Gastrocnemius medialis (tissue), 4 donors: ENCODE measurements at regions not wholly inside any gene's neighbourhood (a gene's known extent, or its start where the extent isn't known, plus 50 kb on each side); places are given as distances from the start of the nearest gene placed in this dataset.
"Not testable (repeated sequence)": the region's sequence is repeated elsewhere in the genome, so short reads cannot be mapped to it uniquely, and the experiment has no call there.

Experiments used
- ATAC-seq, 2 donors: fragments of 150-250 bp; one replicate each; pipeline ENCODE4 v1.9.1; 2016
- DNase-seq, 2 donors: peaks; one replicate each; pipeline ENCODE4 v3.0.0-alpha.2; 2019
- H3K27ac ChIP-seq, 4 donors: fragments of 200-600 bp; sonication (generic); 1 replicate in 1 of 4; 2 replicates in 3 of 4; pipeline ENCODE4 v1.5.1; 2016 to 2018; ENCODE audit warnings: mild to moderate bottlenecking in 2 of 4, moderate library complexity in 1 of 4
- H3K27me3 ChIP-seq, 3 donors: fragments of 200-600 bp; sonication (generic) in 2 of 3; 1 replicate in 1 of 3; 2 replicates in 2 of 3; pipeline versions ENCODE4 v1.5.1 to v1.6.0; 2016 to 2019; ENCODE audit warnings: mild to moderate bottlenecking in 1 of 3, moderate library complexity in 1 of 3
- H3K36me3 ChIP-seq, 2 donors: fragments of 200-600 bp; sonication (generic) in 1 of 2; one replicate each; pipeline ENCODE4 v1.5.1; 2017 to 2018
- H3K4me1 ChIP-seq, 2 donors: fragments of 200-600 bp; sonication (generic) in 1 of 2; one replicate each; pipeline ENCODE4 v1.5.1; 2016 to 2017; ENCODE audit warnings: mild to moderate bottlenecking in 2 of 2
- H3K4me3 ChIP-seq, 4 donors: fragments of 200-600 bp; sonication (generic) in 3 of 4; 1 replicate in 1 of 4; 2 replicates in 3 of 4; pipeline ENCODE4 v1.5.1; 2016 to 2019; ENCODE audit warnings: mild to moderate bottlenecking in 2 of 4
- H3K9me3 ChIP-seq, 3 donors: fragments of 200-600 bp; sonication (generic) in 2 of 3; 1 replicate in 1 of 3; 2 replicates in 2 of 3; pipeline ENCODE4 v1.5.1; 2016 to 2019
- POLR2A ChIP-seq, 2 donors: fragments of 450-650 bp; IDR thresholded peaks; one replicate each; pipeline ENCODE4 v1.6.1; 2017; ENCODE audit warnings: antibody characterized with exemption in 2 of 2, mild to moderate bottlenecking in 2 of 2, moderate library complexity in 2 of 2
- in situ Hi-C, 4 donors: fragments of 200-750 bp; cut with MboI; loops; one replicate each; pipeline versions ENCODE4 v1.15.0 to v1.8.0; 2017; ENCODE audit warnings: low sequenced_read_pairs in 4 of 4
- intact Hi-C: fragments of 100-400 bp; cut with DNase I; formaldehyde crosslinking; loops from one replicate; pipeline ENCODE4 v1.15.1; 2023; ENCODE audit warnings: low total_unique reads
- TF ChIP-seq, protein P1 (sequence below), 5 experiments: fragments of 450-650 bp in 3 of 5; fragments of 200-600 bp in 2 of 5; sonication (generic) in 2 of 5; IDR thresholded peaks in 4 of 5; conservative IDR thresholded peaks in 1 of 5; 1 replicate in 4 of 5; 2 replicates in 1 of 5; pipeline ENCODE4 v1.5.1; 2016 to 2019; ENCODE audit warnings: antibody characterized with exemption in 5 of 5, mild to moderate bottlenecking in 3 of 5, moderate library complexity in 3 of 5

DNA sequence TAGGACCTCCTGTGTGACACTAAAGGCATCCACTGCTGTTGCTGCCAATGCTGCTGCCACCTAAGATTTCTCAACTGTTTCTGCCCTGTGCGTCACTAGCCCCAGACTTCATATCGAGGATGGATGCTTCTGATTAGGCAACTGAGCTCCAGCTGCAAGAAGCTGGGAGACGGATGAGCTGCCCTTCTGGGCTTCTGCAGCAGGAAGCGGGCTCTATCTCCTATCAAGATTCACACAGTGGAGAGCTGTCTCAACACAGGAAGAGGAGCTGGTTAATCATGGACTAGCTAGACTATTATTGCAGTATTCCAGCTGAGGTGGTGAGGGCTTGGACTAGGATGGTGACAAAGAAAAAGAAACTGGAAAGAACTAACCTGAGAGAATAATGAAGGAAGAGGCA, 59.2 kb upstream of the PELI2 start:
- H3K9me3 ChIP-seq = no peaks in the 10 kb centered on the region
- TF ChIP-seq, protein P1, sequence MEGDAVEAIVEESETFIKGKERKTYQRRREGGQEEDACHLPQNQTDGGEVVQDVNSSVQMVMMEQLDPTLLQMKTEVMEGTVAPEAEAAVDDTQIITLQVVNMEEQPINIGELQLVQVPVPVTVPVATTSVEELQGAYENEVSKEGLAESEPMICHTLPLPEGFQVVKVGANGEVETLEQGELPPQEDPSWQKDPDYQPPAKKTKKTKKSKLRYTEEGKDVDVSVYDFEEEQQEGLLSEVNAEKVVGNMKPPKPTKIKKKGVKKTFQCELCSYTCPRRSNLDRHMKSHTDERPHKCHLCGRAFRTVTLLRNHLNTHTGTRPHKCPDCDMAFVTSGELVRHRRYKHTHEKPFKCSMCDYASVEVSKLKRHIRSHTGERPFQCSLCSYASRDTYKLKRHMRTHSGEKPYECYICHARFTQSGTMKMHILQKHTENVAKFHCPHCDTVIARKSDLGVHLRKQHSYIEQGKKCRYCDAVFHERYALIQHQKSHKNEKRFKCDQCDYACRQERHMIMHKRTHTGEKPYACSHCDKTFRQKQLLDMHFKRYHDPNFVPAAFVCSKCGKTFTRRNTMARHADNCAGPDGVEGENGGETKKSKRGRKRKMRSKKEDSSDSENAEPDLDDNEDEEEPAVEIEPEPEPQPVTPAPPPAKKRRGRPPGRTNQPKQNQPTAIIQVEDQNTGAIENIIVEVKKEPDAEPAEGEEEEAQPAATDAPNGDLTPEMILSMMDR (IDR thresholded peaks at IDR 0.05 in 4 of 5, conservative IDR thresholded peaks at IDR 0.05 in 1 of 5) = no peak
- TF ChIP-seq POLR2A (IDR thresholded peaks at IDR 0.05) = no peak
- DNase-seq (no peak), ATAC-seq (no peak)
- intact Hi-C loops (no loop called here), in situ Hi-C loops (no loop called here)
- no peak overlapping the region for H3K4me3 ChIP-seq
- no peaks in the 10 kb centered on the region for H3K4me1 ChIP-seq
- H3K27me3 ChIP-seq = no peaks in the 10 kb centered on the region
- no peak overlapping the region for H3K27ac ChIP-seq
- H3K36me3 ChIP-seq = no peaks in the 10 kb centered on the region

DNA sequence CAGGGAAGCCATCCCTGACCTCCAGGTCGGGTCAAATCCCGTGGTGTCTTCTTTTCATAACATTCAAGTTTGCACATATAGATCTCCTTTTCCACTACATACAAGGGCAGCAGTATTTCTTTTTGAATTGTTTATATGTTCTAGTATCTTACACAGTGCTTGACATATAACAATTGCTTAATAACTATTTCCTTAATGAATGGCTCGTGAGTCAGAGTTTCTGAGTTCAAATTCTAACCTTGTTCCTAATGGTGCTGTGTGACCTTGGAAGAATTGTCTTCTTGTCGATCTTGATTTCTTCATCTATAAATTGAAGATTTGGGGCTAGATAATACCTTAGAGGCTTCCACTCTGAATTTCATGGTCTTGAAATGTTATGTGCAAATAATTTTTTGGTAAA, 57.2 kb upstream of the PELI2 start:
- ATAC-seq (no peak), DNase-seq (no peak)
- Histone ChIP-seq H3K4me1 (no peaks in the 10 kb centered on the region), H3K4me3 (no peak overlapping the region), H3K36me3 (no peaks in the 10 kb centered on the region), H3K27me3 (no peaks in the 10 kb centered on the region), H3K27ac (no peak overlapping the region), H3K9me3 (no peaks in the 10 kb centered on the region)
- in situ Hi-C loops = no loop called here
- TF ChIP-seq POLR2A (IDR thresholded peaks at IDR 0.05) = no peak
- TF ChIP-seq, protein P1 (IDR thresholded peaks at IDR 0.05 in 4 of 5, conservative IDR thresholded peaks at IDR 0.05 in 1 of 5) = no peak
- intact Hi-C loops = no loop called here

DNA sequence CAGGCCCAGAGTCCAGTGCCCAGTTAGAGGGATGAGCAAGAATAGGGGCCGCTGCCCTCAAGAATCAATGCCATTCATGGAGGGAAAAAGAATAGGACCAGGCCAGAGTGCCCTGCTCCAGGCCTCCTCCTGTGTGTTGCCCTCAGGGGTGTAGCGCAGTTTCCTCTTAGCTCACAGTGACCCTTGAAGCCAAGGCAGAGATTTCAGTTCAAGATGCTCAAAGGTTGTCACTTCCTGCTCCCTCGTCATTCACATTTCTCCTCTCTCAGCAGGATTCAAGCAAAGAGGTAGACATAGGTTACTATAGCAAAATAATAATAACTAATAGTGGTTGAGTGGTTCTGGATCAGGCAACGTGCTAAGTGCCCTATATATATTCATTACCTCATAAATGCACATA, 55.1 kb upstream of the PELI2 start:
- DNase-seq = no peak
- in situ Hi-C loops = no loop called here
- no peaks in the 10 kb centered on the region for H3K27me3 ChIP-seq
- intact Hi-C loops = no loop called here
- H3K4me1 ChIP-seq = no peaks in the 10 kb centered on the region
- no peaks in the 10 kb centered on the region for H3K36me3 ChIP-seq
- no peak for ATAC-seq
- TF ChIP-seq POLR2A (IDR thresholded peaks at IDR 0.05) = no peak
- TF ChIP-seq, protein P1 (IDR thresholded peaks at IDR 0.05 in 4 of 5, conservative IDR thresholded peaks at IDR 0.05 in 1 of 5) = no peak
- no peak overlapping the region for H3K4me3 ChIP-seq
- H3K27ac ChIP-seq = no peak overlapping the region
- no peaks in the 10 kb centered on the region for H3K9me3 ChIP-seq

DNA sequence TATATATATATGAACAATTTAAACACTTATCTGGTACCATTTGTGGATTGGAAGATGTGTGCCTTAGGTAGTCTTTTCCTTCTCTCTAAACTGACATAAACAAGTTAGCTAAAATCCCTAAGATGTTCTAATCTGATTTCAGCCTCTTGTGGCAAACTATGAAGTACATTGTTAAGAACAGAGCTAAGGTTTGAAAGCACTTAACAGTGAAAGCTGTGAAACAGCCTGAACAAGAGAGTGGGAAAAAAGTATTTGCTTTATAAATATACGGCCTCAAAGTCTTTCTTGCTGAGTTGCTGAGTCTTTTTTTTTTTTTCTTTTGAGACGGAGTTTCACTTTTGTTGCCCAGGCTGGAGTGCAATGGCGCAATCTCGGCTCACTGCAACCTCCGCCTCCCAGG, 53.7 kb upstream of the PELI2 start:
- intact Hi-C loops (no loop called here), in situ Hi-C loops (no loop called here)
- no peaks in the 10 kb centered on the region for H3K4me1 ChIP-seq
- no peak overlapping the region for H3K27ac ChIP-seq
- H3K4me3 ChIP-seq = no peak overlapping the region
- no peaks in the 10 kb centered on the region for H3K9me3 ChIP-seq
- no peaks in the 10 kb centered on the region for H3K36me3 ChIP-seq
- ATAC-seq = no peak
- no peak for TF ChIP-seq POLR2A (IDR thresholded peaks at IDR 0.05)
- TF ChIP-seq, protein P1 (IDR thresholded peaks at IDR 0.05 in 4 of 5, conservative IDR thresholded peaks at IDR 0.05 in 1 of 5) = no peak
- no peak for DNase-seq
- no peaks in the 10 kb centered on the region for H3K27me3 ChIP-seq

DNA sequence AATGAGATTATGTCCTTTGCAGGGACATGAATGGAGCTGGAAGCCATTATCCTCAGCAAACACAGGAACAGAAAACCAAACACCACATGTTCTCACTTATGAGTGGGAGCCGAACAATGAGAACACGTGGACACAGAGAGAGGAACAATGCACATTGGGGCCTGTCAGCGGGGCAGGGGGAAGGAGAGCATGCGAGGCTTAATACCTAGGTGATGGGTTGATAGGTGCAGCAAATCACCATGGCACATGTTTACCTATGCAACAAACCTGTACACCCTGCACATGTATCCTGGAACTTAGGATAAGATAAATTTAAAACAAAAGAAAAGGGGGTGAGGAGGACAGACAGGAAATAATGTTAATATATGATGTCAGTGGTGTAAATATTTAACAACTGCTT, 53.0 kb upstream of the PELI2 start:
- not testable (repeated sequence) for ATAC-seq, H3K27ac ChIP-seq

More for the DNA sequence above, 53.0 kb upstream of the PELI2 start:
- H3K9me3 ChIP-seq, in situ Hi-C loops, H3K36me3 ChIP-seq, H3K27me3 ChIP-seq, intact Hi-C loops, H3K4me1 ChIP-seq, H3K4me3 ChIP-seq, DNase-seq: not testable (repeated sequence)
